Epithelial cell of prostate (primary cell): ENCODE measurements at regions not wholly inside any gene's neighbourhood (a gene's known extent, or its start where the extent isn't known, plus 50 kb on each side); places are given as distances from the start of the nearest gene placed in this dataset.
A peak's percentile ranks its signal among the peaks of the same experiment; 100 is the strongest.

Source experiments
- DNase-seq: peaks from one replicate; pipeline ENCODE4 v3.0.0-alpha.2; 2011; ENCODE audit warnings: low read depth, low spot score
- H3K27ac ChIP-seq: fragments of 450-650 bp; 2 replicates; pipeline ENCODE4 v1.5.1; 2017; ENCODE audit warnings: mild to moderate bottlenecking

DNA sequence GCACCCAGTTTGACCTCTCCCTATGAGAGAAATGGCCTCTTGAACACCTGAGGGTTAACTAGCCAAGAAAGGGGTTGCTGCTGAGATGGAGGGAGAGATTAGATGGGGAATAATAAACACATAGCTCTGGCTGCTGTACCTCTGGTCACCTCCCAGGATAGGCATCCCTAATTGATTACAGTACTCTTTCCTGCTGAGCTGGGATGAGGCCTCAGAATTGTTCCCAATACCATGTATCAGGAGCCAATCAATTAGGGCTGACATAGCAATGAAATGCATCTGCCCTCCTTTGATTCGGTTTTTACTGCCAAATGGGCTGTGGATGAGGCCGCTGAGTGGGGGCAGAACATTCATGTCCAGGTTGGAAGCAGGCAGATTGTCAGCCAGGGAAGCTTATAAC lies 339.4 kb upstream of the SLCO3A1 start:
- no peak for DNase-seq
- no peak overlapping the region for H3K27ac ChIP-seq

DNA sequence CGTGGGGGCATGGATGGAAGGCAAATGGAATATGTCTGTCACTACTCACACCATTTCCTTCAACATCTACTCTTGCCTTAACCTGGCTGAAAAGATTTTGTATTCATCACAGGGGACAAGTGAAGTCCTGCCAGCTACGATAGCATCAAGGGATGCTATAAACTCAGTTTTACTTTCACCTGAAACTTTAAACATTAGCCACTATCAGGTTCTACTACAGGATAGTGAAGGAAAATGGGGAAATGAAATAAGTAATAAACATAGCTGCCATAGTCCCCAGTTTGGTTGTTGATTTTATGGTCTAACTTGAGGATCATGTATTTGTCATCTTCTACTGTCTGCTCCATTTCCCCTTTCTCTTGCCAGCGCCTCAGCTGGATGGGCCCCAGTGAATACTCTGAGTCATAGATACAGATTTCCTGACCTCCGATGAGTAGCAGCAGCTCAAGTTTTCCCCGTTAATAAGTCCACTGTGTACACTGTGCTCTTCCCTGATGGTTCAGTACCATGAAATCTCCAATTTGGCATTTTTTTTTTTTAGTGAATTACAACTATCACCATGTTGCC lies 338.2 kb upstream of the SLCO3A1 start:
- DNase-seq, result peak; percentile 85
- peak overlapping the region; percentile 66 for H3K27ac ChIP-seq

DNA sequence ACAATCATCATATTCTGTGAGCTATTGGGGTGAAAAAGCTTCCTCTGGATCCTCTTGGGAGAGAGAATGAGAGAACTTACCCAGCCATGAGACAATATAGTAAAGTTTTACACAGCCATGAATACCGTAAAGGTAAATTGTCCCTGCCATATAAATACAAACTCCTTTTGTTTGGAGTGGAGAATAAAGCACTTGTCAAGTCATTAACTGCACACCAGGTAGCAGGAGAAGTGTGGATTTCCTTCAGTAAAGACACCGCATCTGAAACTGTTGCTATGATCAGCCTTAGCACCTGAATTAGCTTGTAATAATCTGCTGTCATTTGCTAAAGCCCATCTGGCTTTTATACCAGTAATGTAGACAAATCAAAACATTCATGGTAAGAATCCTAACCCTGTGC lies 336.6 kb upstream of the SLCO3A1 start:
- H3K27ac ChIP-seq, result peak overlapping the region; percentile 44
- DNase-seq, result no peak

GRCh38 chr15:91517491-91518200 lies 335.9 kb upstream of the SLCO3A1 start:
- no peak for DNase-seq
- H3K27ac ChIP-seq, result peak overlapping the region; percentile 44

- no peak overlapping the region for H3K27ac ChIP-seq
- DNase-seq, result no peak
These were observed 332.7 kb upstream of the SLCO3A1 start for GRCh38 chr15:91520850-91521249.

DNA sequence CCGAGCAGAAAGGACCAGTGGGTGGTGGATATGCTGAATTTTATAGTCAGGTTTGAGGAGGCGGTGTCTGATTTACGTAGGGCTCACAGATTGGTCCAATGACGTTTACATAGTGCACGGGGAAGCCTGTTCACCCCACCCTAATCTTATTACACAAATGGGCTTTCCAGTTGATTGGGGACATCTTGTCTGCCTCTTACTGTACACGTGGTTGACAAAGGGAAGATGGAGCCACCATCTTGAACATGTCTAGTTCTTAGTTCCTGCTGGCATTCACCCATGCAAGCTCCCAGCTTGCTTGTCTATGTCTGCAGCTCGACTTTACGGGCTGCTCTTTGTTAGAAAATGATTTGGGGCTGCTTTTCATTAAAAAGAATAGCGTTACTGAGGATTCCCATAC lies 332.0 kb upstream of the SLCO3A1 start:
- DNase-seq, result no peak
- H3K27ac ChIP-seq, result no peak overlapping the region

DNA sequence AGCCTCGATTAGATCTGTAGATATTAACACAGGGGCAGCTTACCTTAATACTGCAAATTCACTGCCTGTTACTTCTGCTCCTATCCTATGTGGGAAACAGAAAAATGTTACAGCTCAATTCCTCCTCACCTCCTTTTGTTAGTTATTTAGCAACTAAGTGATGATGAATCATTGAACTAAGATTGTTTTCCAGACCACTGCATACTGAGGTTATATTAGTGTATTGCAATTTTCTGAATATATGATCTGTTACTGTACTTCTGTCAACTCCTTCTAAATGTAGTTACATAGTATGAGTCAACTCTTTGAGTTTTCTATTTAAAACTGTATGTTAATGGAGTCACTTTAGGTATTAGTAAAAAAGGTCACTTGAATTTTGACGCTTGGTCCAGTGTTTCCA lies 331.5 kb upstream of the SLCO3A1 start:
- H3K27ac ChIP-seq, result no peak overlapping the region

DNA sequence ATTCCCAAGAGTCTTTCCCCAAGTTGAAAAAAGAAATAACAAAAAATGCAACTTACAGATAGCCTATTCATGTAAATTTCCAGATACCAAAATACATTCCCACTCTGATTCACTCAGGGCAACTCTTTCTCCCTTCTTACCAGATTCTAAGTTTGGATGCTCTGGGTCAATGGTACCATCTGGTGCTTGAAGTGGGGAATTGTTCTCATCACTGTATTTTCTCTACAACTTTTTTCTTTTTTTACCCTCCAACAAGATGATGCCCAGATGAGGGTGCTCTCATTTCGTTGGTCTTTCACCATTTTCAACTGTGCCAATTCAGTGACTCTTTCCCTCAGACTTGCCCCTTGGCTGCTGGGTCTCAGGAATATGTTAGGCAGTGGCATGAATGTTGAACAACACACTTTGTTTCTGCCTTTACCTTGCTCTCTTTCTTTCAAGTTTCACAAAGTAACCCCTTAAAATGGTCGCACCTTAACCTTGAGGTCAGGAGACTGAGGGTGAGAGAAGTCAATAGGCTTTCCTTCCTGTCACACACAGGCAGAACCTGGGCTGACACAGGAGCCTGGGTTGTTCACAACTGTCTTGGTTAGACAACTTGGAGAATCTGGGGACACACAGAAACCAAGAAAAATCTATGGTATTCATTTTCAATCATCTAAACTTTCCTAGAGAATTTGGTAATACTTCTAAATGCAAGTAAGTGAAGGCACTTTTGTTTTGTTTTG lies 330.7 kb upstream of the SLCO3A1 start:
- no peak overlapping the region for H3K27ac ChIP-seq
- no peak for DNase-seq

More for the DNA sequence above, 331.5 kb upstream of the SLCO3A1 start:
- no peak for DNase-seq

GRCh38 chr15:91523596-91523995 lies 329.9 kb upstream of the SLCO3A1 start:
- no peak for DNase-seq
- H3K27ac ChIP-seq, result no peak overlapping the region

GRCh38 chr15:91524534-91524933 lies 329.0 kb upstream of the SLCO3A1 start:
- no peak overlapping the region for H3K27ac ChIP-seq
- no peak for DNase-seq

DNA sequence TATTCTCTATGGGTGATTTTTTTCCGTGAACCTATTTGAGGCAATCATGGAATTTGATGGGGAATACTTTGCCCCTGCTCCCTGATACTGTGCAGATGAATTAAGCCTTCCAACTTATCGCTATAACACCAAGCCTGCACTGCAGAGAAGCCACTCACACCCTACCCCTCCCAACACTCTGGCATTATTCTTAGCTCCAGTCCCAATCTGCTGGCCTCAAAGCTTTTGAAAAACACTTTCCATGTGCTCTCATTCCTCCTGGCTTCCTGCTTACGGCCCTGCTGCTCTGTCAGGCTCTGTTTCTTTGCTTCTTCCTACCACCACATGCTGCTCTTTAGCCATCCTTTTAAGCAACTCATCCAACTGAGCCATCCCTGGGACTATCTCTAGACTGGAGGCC lies 327.8 kb upstream of the SLCO3A1 start:
- no peak overlapping the region for H3K27ac ChIP-seq
- DNase-seq, result no peak

GRCh38 chr15:91526424-91526823 lies 327.1 kb upstream of the SLCO3A1 start:
- no peak overlapping the region for H3K27ac ChIP-seq
- DNase-seq, result no peak

- no peak overlapping the region for H3K27ac ChIP-seq
- DNase-seq, result no peak
These were observed 324.7 kb upstream of the SLCO3A1 start for GRCh38 chr15:91528801-91529200.

- DNase-seq, result no peak
- no peak overlapping the region for H3K27ac ChIP-seq
These were observed 324.0 kb upstream of the SLCO3A1 start for GRCh38 chr15:91529534-91529933.

- DNase-seq, result no peak
- no peak overlapping the region for H3K27ac ChIP-seq
These were observed 323.2 kb upstream of the SLCO3A1 start for GRCh38 chr15:91530279-91530678.

- no peak for DNase-seq
- no peak overlapping the region for H3K27ac ChIP-seq
These were observed 322.4 kb upstream of the SLCO3A1 start for GRCh38 chr15:91530956-91531582.

- no peak overlapping the region for H3K27ac ChIP-seq
- DNase-seq, result no peak
These were observed 319.3 kb upstream of the SLCO3A1 start for GRCh38 chr15:91534235-91534634.

GRCh38 chr15:91534976-91535375 lies 318.5 kb upstream of the SLCO3A1 start:
- DNase-seq, result no peak
- H3K27ac ChIP-seq, result no peak overlapping the region

GRCh38 chr15:91535856-91536500 lies 317.5 kb upstream of the SLCO3A1 start:
- no peak for DNase-seq
- H3K27ac ChIP-seq, result no peak overlapping the region

DNA sequence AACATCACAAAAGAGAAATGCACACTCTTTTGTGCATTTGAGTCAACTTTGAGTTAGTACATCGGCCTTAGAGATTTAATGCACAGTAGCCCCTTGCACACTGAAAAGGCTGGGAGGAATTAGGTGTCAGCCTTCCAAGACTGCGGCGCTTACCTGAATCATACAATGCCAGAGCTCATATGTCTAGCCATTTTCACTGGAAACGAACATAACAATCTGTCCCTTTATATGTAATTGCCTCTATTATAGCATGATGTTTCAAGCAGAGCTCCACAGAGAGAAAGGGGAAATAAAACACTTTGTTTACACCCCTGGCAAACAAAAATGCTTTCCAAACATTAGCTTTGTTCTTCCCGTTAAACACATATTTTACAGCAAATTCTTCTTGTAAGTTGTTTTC lies 315.7 kb upstream of the SLCO3A1 start:
- DNase-seq, result no peak
- H3K27ac ChIP-seq, result no peak overlapping the region

- no peak overlapping the region for H3K27ac ChIP-seq
- no peak for DNase-seq
These were observed 314.7 kb upstream of the SLCO3A1 start for GRCh38 chr15:91538782-91539181.
